C1 segment of cervical spinal cord (tissue), 14 donors: ENCODE measurements at regions not wholly inside any gene's neighbourhood (a gene's known extent, or its start where the extent isn't known, plus 50 kb on each side); places are given as distances from the start of the nearest gene placed in this dataset.
"Not testable (repeated sequence)": the region's sequence is repeated elsewhere in the genome, so short reads cannot be mapped to it uniquely, and the experiment has no call there.

Source experiments
- DNase-seq, 14 donors: peaks; one replicate each; lab custom pipeline; 2025; lab: John Stamatoyannopoulos, UW

GRCh38 chr21:35207322-35207721 is 158.2 kb upstream of the RUNX1 start:
- no peak for DNase-seq

GRCh38 chr21:35206141-35207125 is 157.3 kb upstream of the RUNX1 start:
- DNase-seq = peak in 3 of 14 donors; percentile 2 to 9 (median 8)

- peak in 8 of 14 donors; percentile 6 to 55 (median 28) for DNase-seq
Measured at GRCh38 chr21:35204850-35205541, 155.9 kb upstream of the RUNX1 start.

GRCh38 chr21:35204125-35204524 is 155.0 kb upstream of the RUNX1 start:
- DNase-seq = no peak

- no peak for DNase-seq
Measured at GRCh38 chr21:35203093-35203977, 154.2 kb upstream of the RUNX1 start.

GRCh38 chr21:35202431-35202830 is 153.3 kb upstream of the RUNX1 start:
- no peak for DNase-seq

- no peak for DNase-seq
Measured at GRCh38 chr21:35201799-35202198, 152.7 kb upstream of the RUNX1 start.

- no peak for DNase-seq
Measured at GRCh38 chr21:35201288-35201687, 152.2 kb upstream of the RUNX1 start.

GRCh38 chr21:35199733-35200015 is 150.6 kb upstream of the RUNX1 start:
- no peak for DNase-seq

- no peak for DNase-seq
Measured at GRCh38 chr21:35198982-35199732, 150.1 kb upstream of the RUNX1 start.

GRCh38 chr21:35198565-35198964 is 149.5 kb upstream of the RUNX1 start:
- DNase-seq = no peak

GRCh38 chr21:35197992-35198431 is 148.9 kb upstream of the RUNX1 start:
- no peak for DNase-seq

GRCh38 chr21:35197191-35197590 is 148.1 kb upstream of the RUNX1 start:
- DNase-seq = no peak

GRCh38 chr21:35196128-35196527 is 147.0 kb upstream of the RUNX1 start:
- DNase-seq = no peak

GRCh38 chr21:35195232-35195631 is 146.1 kb upstream of the RUNX1 start:
- DNase-seq = no peak

GRCh38 chr21:35191754-35192153 is 142.7 kb upstream of the RUNX1 start:
- no peak for DNase-seq

- no peak for DNase-seq
Measured at GRCh38 chr21:35191128-35191527, 142.0 kb upstream of the RUNX1 start.

- DNase-seq = no peak
Measured at GRCh38 chr21:35190201-35190701, 141.1 kb upstream of the RUNX1 start.

GRCh38 chr21:35189077-35189863 is 140.2 kb upstream of the RUNX1 start:
- DNase-seq = no peak

- DNase-seq = not testable (repeated sequence)
Measured at GRCh38 chr21:35183389-35183788, 134.3 kb upstream of the RUNX1 start.
